Spleen (tissue), 11 donors: ENCODE measurements at regions not wholly inside any gene's neighbourhood (a gene's known extent, or its start where the extent isn't known, plus 50 kb on each side); places are given as distances from the start of the nearest gene placed in this dataset.

ENCODE experiments used
- DNase-seq: peaks from one replicate; pipeline ENCODE4 v3.0.0-alpha.2; 2020
- H3K27ac ChIP-seq, 8 donors: fragments of 200-600 bp; sonication (generic) in 7 of 8; 1 replicate in 4 of 8; 2 replicates in 4 of 8; pipeline versions ENCODE4 v1.5.0 to v1.8.0; 2016 to 2021; ENCODE audit warnings: inconsistent platforms in 4 of 8, mild to moderate bottlenecking in 4 of 8, moderate library complexity in 1 of 8
- H3K27me3 ChIP-seq, 7 donors: fragments of 200-600 bp; sonication (generic) in 6 of 7; replicated peaks in 1 of 7; 1 replicate in 4 of 7; 2 replicates in 3 of 7; pipeline versions ENCODE4 v1.5.0 to v1.8.0; 2016 to 2021; ENCODE audit warnings: inconsistent platforms in 3 of 7, mild to moderate bottlenecking in 1 of 7
- H3K36me3 ChIP-seq, 6 donors: fragments of 200-600 bp; sonication (generic) in 5 of 6; 1 replicate in 4 of 6; 2 replicates in 2 of 6; pipeline versions ENCODE4 v1.5.0 to v1.8.0; 2016 to 2021; ENCODE audit warnings: inconsistent platforms in 2 of 6
- H3K4me1 ChIP-seq, 6 donors: fragments of 200-600 bp; sonication (generic) in 5 of 6; 1 replicate in 3 of 6; 2 replicates in 3 of 6; pipeline versions ENCODE4 v1.5.0 to v1.8.0; 2016 to 2021; ENCODE audit warnings: inconsistent platforms in 3 of 6
- H3K4me3 ChIP-seq, 8 donors: fragments of 200-600 bp; sonication (generic) in 7 of 8; 1 replicate in 4 of 8; 2 replicates in 4 of 8; pipeline versions ENCODE4 v1.5.0 to v1.8.0; 2016 to 2021; ENCODE audit warnings: inconsistent platforms in 4 of 8, mild to moderate bottlenecking in 4 of 8, moderate library complexity in 2 of 8
- H3K9me3 ChIP-seq, 8 donors: fragments of 200-600 bp; sonication (generic) in 7 of 8; 1 replicate in 4 of 8; 2 replicates in 4 of 8; pipeline versions ENCODE4 v1.5.0 to v1.8.0; 2016 to 2021; ENCODE audit warnings: inconsistent platforms in 4 of 8
- CTCF ChIP-seq, 11 experiments: fragments of 200-600 bp in 7 of 11; fragments of 450-650 bp in 4 of 11; sonication (generic) in 4 of 11; IDR thresholded peaks in 8 of 11; conservative IDR thresholded peaks in 3 of 11; 1 replicate in 7 of 11; 2 replicates in 4 of 11; pipeline versions ENCODE4 v1.4.0 to v1.8.0; 2016 to 2021; ENCODE audit warnings: antibody characterized with exemption in 11 of 11, inconsistent platforms in 4 of 11, mild to moderate bottlenecking in 1 of 11
- POLR2A ChIP-seq, 3 donors: fragments of 450-650 bp; IDR thresholded peaks; one replicate each; pipeline ENCODE4 v1.5.1; 2017; ENCODE audit warnings: antibody characterized with exemption in 3 of 3, mild to moderate bottlenecking in 1 of 3
- POLR2AphosphoS5 ChIP-seq, 3 donors: sonication (generic); formaldehyde crosslinking; IDR thresholded peaks; one replicate each; pipeline ENCODE4 v1.5.1; 2017; ENCODE audit warnings: antibody characterized with exemption in 3 of 3
- WGBS, 5 donors: extraction: QIAGEN DNeasy Blood & Tissue Kit in 3 of 5; methylation state at CpG; one replicate each; pipeline versions ENCODE4 v1.1.5 to v1.1.7; 2013 to 2018; 5-methylcytosine and 5-hydroxymethylcytosine counted together
- intact Hi-C: fragments of 100-400 bp; cut with DNase I; formaldehyde crosslinking; loops from one replicate; pipeline ENCODE4 v1.15.0; 2023; ENCODE audit warnings: low total_unique reads
- donor health status: healthy with polysubstance abuse.
- donor health status: DM: no; HTN: no; CAD: no; lungs with moderate emphysema.
- donor health status: DM: no; HTN: no; CAD: no.
- donor health status: Bipolar disorder and iron deficiency.
- donor health status: healthy.
- donor health status: DM: no; HTN: no; CAD: no.
- donor health status: DM: yes; HTN: yes; CAD: no.

DNA sequence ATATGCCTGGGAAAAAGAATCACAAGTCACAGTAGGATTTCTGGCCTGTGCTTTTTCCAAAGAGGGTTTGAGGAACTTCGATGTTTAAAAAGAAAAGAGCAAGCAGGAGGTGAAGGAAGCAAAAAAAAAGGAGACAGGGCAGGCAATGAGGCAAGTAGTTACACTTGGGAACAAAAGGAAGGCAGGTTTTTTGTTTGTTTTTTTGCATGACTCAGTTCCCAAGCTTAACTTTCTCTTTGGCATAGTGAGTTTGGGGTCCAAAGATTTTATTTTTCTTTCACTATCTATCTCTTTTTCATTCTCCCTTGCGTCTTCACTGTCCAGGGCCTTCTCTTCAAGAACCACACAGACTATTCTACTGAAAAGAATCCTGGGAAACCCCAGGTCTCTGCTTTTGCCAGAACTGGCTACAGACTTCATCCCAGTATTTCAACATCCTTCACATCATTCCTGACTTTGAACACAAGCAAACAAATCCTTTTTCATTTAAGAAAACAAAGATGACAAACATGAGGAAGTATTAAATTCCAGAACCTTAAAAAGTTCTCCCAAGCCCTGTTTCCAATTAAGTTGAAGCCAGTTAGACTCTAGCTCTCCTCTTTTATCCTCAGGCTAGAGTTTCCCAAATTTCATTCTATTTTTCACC lies 210.7 kb upstream of the RND3 start:
- H3K4me1 ChIP-seq: no peaks in the 10 kb centered on the region
- 58 to 81% (median 70%) methylated on average over 2 of the region's 2 CpGs for WGBS, 5 donors
- H3K27me3 ChIP-seq: no peaks in the 10 kb centered on the region
- H3K27ac ChIP-seq: peak overlapping the region in 1 of 8 donors; percentile 28
- H3K4me3 ChIP-seq: no peak overlapping the region
- TF ChIP-seq CTCF (IDR thresholded peaks at IDR 0.05 in 8 of 11, conservative IDR thresholded peaks at IDR 0.05 in 3 of 11): no peak
- no peak for TF ChIP-seq POLR2AphosphoS5 (IDR thresholded peaks at IDR 0.05)
- TF ChIP-seq POLR2A (IDR thresholded peaks at IDR 0.05): no peak
- intact Hi-C loops: no loop called here
- no peak for DNase-seq
- H3K36me3 ChIP-seq: no peaks in the 10 kb centered on the region
- H3K9me3 ChIP-seq: no peaks in the 10 kb centered on the region

- Histone ChIP-seq H3K9me3 (no peaks in the 10 kb centered on the region), H3K27me3 (no peaks in the 10 kb centered on the region), H3K4me3 (no peak overlapping the region), H3K4me1 (no peaks in the 10 kb centered on the region), H3K36me3 (no peaks in the 10 kb centered on the region), H3K27ac (no peak overlapping the region)
- TF ChIP-seq CTCF (IDR thresholded peaks at IDR 0.05 in 8 of 11, conservative IDR thresholded peaks at IDR 0.05 in 3 of 11): no peak
- TF ChIP-seq POLR2A (IDR thresholded peaks at IDR 0.05): no peak
- no peak for TF ChIP-seq POLR2AphosphoS5 (IDR thresholded peaks at IDR 0.05)
- WGBS, 5 donors: 79 to 87% (median 82%) methylated on average over 2 of the region's 2 CpGs
- no peak for DNase-seq
- intact Hi-C loops: no loop called here
Measured at GRCh38 chr2:150697596-150697995, 210.1 kb upstream of the RND3 start.

DNA sequence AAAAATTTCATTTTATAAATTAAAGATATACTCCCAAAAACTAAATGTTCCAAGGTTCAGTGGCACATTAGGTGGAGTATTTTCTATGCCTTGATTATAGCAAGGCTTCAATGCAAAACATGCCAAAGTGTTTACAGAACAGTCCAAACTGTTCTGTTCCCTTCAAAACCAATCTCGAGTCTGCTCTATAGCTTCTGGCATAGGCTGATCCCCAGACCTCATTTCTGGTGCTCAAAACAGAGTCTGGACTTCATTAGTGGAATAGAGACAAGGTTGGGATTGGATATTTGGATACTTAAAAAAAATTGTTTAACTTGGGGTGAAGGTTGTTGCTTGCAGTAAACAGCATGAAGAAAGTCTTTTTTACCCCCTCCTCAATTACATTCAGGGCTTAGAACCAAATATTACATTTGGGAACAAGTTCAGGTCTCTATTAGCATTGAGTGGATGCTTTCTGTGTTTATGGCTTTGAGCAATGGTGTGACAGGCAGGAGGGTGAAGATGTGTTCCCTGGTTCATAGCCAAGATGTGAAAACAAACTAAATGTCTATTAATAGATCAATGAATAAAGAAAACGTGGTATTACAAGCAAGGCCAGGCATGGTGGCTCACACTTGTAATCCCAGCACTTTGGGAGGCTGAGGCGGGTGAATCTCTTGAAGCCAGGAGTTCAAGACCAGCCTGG lies 208.1 kb upstream of the RND3 start:
- intact Hi-C loops: no loop called here
- H3K4me3 ChIP-seq: no peak overlapping the region
- TF ChIP-seq CTCF (IDR thresholded peaks at IDR 0.05 in 8 of 11, conservative IDR thresholded peaks at IDR 0.05 in 3 of 11) (no peak), POLR2AphosphoS5 (IDR thresholded peaks at IDR 0.05) (no peak), POLR2A (IDR thresholded peaks at IDR 0.05) (no peak)
- H3K9me3 ChIP-seq: no peaks in the 10 kb centered on the region
- no peaks in the 10 kb centered on the region for H3K4me1 ChIP-seq
- WGBS, 5 donors: 64 to 73% (median 70%) methylated on average over 3 of the region's 3 CpGs
- no peaks in the 10 kb centered on the region for H3K27me3 ChIP-seq
- no peaks in the 10 kb centered on the region for H3K36me3 ChIP-seq
- DNase-seq: no peak
- no peak overlapping the region for H3K27ac ChIP-seq

DNA sequence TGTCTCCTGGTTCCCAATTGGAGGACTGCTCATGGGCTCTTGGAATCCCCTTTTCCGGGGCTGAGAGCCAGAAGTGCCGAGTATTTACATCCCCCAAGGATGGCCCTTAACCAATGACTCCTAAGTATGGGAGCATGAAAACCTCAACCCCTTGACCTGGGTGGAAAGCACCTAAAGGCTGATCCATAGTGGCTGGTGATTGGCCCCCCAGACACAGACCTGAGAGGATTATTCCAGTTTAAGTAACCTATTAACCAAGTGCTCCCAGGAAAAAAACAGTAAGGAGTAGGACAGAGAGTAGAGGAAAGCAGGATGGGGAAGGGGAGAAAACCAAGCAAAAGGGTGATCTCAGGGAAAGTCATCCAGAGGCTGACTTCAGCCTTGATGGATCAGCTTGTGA lies 206.1 kb upstream of the RND3 start:
- H3K36me3 ChIP-seq: no peaks in the 10 kb centered on the region
- H3K9me3 ChIP-seq: no peaks in the 10 kb centered on the region
- intact Hi-C loops: no loop called here
- H3K4me3 ChIP-seq: no peak overlapping the region
- 73 to 81% (median 80%) methylated on average over 2 of the region's 2 CpGs for WGBS, 5 donors
- H3K4me1 ChIP-seq: no peaks in the 10 kb centered on the region
- no peak for DNase-seq
- no peaks in the 10 kb centered on the region for H3K27me3 ChIP-seq
- TF ChIP-seq CTCF (IDR thresholded peaks at IDR 0.05 in 8 of 11, conservative IDR thresholded peaks at IDR 0.05 in 3 of 11): no peak
- TF ChIP-seq POLR2A (IDR thresholded peaks at IDR 0.05): no peak
- TF ChIP-seq POLR2AphosphoS5 (IDR thresholded peaks at IDR 0.05): no peak
- no peak overlapping the region for H3K27ac ChIP-seq
